HG02763 (cell line): ENCODE measurements at regions not wholly inside any gene's neighbourhood (a gene's known extent, or its start where the extent isn't known, plus 50 kb on each side); places are given as distances from the start of the nearest gene placed in this dataset.

Experiments used
- ATAC-seq: cut with Tn5 transposase; IDR thresholded peaks from one replicate; pipeline ENCODE4 v1.9.1; 2021; ENCODE audit warnings: mild to moderate bottlenecking, moderate library complexity; ENCODE audit not compliant: unreplicated experiment

GRCh38 chrX:6783912-6784311, 249.0 kb upstream of the VCX3A start:
- no peak for ATAC-seq

- ATAC-seq, result no peak
These were observed 247.9 kb upstream of the VCX3A start for GRCh38 chrX:6782831-6783230.

GRCh38 chrX:6778544-6779503, 243.9 kb upstream of the VCX3A start:
- no peak for ATAC-seq

GRCh38 chrX:6777238-6778002, 242.5 kb upstream of the VCX3A start:
- ATAC-seq, result peak; percentile 67

- ATAC-seq, result no peak
These were observed 236.0 kb upstream of the VCX3A start for GRCh38 chrX:6770936-6771335.

GRCh38 chrX:6768881-6769280, 234.0 kb upstream of the VCX3A start:
- no peak for ATAC-seq

GRCh38 chrX:6761251-6761650, 226.3 kb upstream of the VCX3A start:
- no peak for ATAC-seq

- ATAC-seq, result no peak
These were observed 224.9 kb upstream of the VCX3A start for GRCh38 chrX:6759655-6760375.

- no peak for ATAC-seq
These were observed 223.3 kb upstream of the VCX3A start for GRCh38 chrX:6758234-6758633.

- no peak for ATAC-seq
These were observed 222.7 kb upstream of the VCX3A start for GRCh38 chrX:6757631-6758030.

- ATAC-seq, result peak; percentile 59
These were observed 213.7 kb upstream of the VCX3A start for GRCh38 chrX:6748595-6748994.

GRCh38 chrX:6738518-6739470, 203.9 kb upstream of the VCX3A start:
- ATAC-seq, result peak; percentile 96

GRCh38 chrX:6734844-6735634, 200.1 kb upstream of the VCX3A start:
- ATAC-seq, result no peak

GRCh38 chrX:6732101-6732500, 197.2 kb upstream of the VCX3A start:
- ATAC-seq, result no peak

- no peak for ATAC-seq
These were observed 194.7 kb upstream of the VCX3A start for GRCh38 chrX:6729626-6730025.

GRCh38 chrX:6718766-6719165, 183.8 kb upstream of the VCX3A start:
- ATAC-seq, result peak; percentile 69

GRCh38 chrX:6708676-6709380, 173.9 kb upstream of the VCX3A start:
- ATAC-seq, result no peak

- ATAC-seq, result no peak
These were observed 173.1 kb upstream of the VCX3A start for GRCh38 chrX:6708041-6708440.

GRCh38 chrX:6707497-6707896, 172.6 kb upstream of the VCX3A start:
- ATAC-seq, result no peak
